GM12878 (cell line): ENCODE measurements at regions not wholly inside any gene's neighbourhood (a gene's known extent, or its start where the extent isn't known, plus 50 kb on each side); places are given as distances from the start of the nearest gene placed in this dataset.

Source experiments
- ATAC-seq: fragments of 200-7000 bp; cut with Tn5 transposase; 3 replicates; pipeline ENCODE4 v1.9.1; 2020; ENCODE audit warnings: mild to moderate bottlenecking, moderate library complexity
- BruUV-seq: library from RNA; stranded (reverse); fragments of 400-500 nt; replicated peaks from 2 replicates; lab custom pipeline; 2021; lab: Mats Ljungman, UMichigan
- CTCF ChIA-PET: fragments of 300-600 bp; sonication (Branson Sonifier 250); formaldehyde crosslinking; extraction: SDS; loops from one replicate; lab custom pipeline; 2021; ENCODE audit warnings: inconsistent platforms; lab: Yijun Ruan, JAX
- POLR2A ChIA-PET: fragments of 350-600 bp; formaldehyde crosslinking; extraction: SDS; loops from one replicate; lab custom pipeline; 2021; ENCODE audit warnings: inconsistent platforms; lab: Charles Lee
- RAD21 ChIA-PET: fragments of 300-600 bp; sonication (Branson Sonifier 250); formaldehyde crosslinking; loops from one replicate; lab custom pipeline; 2023; ENCODE audit warnings: antibody characterized with exemption; ENCODE audit not compliant: unreplicated experiment; lab: Charles Lee
- SMC1A ChIA-PET: fragments of 300-600 bp; sonication (Branson Sonifier 250); formaldehyde crosslinking; loops from one replicate; lab custom pipeline; 2023; ENCODE audit not compliant: unreplicated experiment, uncharacterized antibody; lab: Charles Lee
- DNase-seq: peaks from one replicate; pipeline ENCODE4 v3.0.0-alpha.2; 2011; ENCODE audit warnings: low read depth, low spot score
- FAIRE-seq: peaks from 3 replicates; lab custom pipeline; 2011; peaks lifted over from hg19 to GRCh38; lab: Jason Lieb, UNC
- H2AFZ ChIP-seq: 2 replicates; pipeline ENCODE4 v1.6.0; 2011; ENCODE audit warnings: low read depth, low read length, control low read depth; ENCODE audit not compliant: control insufficient read depth
- H3K27ac ChIP-seq: 2 replicates; pipeline ENCODE4 v1.5.1; 2011; ENCODE audit warnings: control low read depth; ENCODE audit not compliant: control insufficient read depth, insufficient read depth
- H3K27me3 ChIP-seq, 2 experiments: replicated peaks in 1 of 2; 2 replicates each; pipeline versions ENCODE4 v1.6.0 to v1.6.1; 2011; ENCODE audit warnings: low read length in 1 of 2; ENCODE audit not compliant: control insufficient read depth in 2 of 2, insufficient read depth in 2 of 2
- H3K36me3 ChIP-seq, 2 experiments: 2 replicates each; pipeline ENCODE4 v1.5.1; 2011; ENCODE audit warnings: low read length in 1 of 2; ENCODE audit not compliant: control insufficient read depth in 2 of 2, insufficient read depth in 2 of 2
- H3K4me1 ChIP-seq: 2 replicates; pipeline ENCODE4 v1.6.1; 2011; ENCODE audit warnings: mild to moderate bottlenecking, low read length, moderate library complexity, mixed read lengths; ENCODE audit not compliant: control insufficient read depth, insufficient read depth
- H3K4me2 ChIP-seq: 2 replicates; pipeline ENCODE4 v1.6.0; 2011; ENCODE audit warnings: control low read depth; ENCODE audit not compliant: control insufficient read depth, insufficient read depth
- H3K4me3 ChIP-seq: fragments of 200-600 bp; sonication (generic); 2 replicates; pipeline ENCODE4 v1.5.1; 2016
- H3K79me2 ChIP-seq: 2 replicates; pipeline ENCODE4 v1.6.0; 2011; ENCODE audit warnings: low read length; ENCODE audit not compliant: control insufficient read depth, insufficient read depth
- H3K9ac ChIP-seq: 2 replicates; pipeline ENCODE4 v1.8.0; 2011; ENCODE audit warnings: low read length, control low read depth, mixed read lengths; ENCODE audit not compliant: control insufficient read depth, insufficient read depth
- H3K9me3 ChIP-seq: replicated peaks from 3 replicates; pipeline ENCODE4 v1.5.1; 2011; ENCODE audit warnings: mild to moderate bottlenecking, low read length; ENCODE audit not compliant: control insufficient read depth, insufficient read depth
- H4K20me1 ChIP-seq: 2 replicates; pipeline ENCODE4 v1.6.0; 2011; ENCODE audit not compliant: control insufficient read depth, insufficient read depth
- BHLHE40 ChIP-seq, 2 experiments: fragments of 450-650 bp in 1 of 2; IDR thresholded peaks; 2 replicates each; pipeline ENCODE4 v1.6.1; 2011 to 2017; ENCODE audit warnings: low read depth in 2 of 2, borderline replicate concordance in 1 of 2, improper control_type of control experiment in 1 of 2, low read length in 1 of 2, mild to moderate bottlenecking in 1 of 2
- IKZF2 ChIP-seq, 2 experiments: fragments of 450-650 bp; IDR thresholded peaks; 2 replicates each; pipeline ENCODE4 v1.6.1; 2017; ENCODE audit warnings: mild to moderate bottlenecking in 2 of 2, moderate library complexity in 2 of 2
- POLR2A ChIP-seq: IDR thresholded peaks from 2 replicates; pipeline ENCODE4 v1.6.1; 2011; ENCODE audit warnings: low read depth, mild to moderate bottlenecking, low read length
- RAD51 ChIP-seq: fragments of 450-650 bp; IDR thresholded peaks from 2 replicates; pipeline ENCODE4 v1.6.1; 2016; ENCODE audit warnings: moderate library complexity, mild to moderate bottlenecking, inconsistent platforms
- SPI1 ChIP-seq: IDR thresholded peaks from 2 replicates; pipeline ENCODE4 v1.6.1; 2011; ENCODE audit warnings: low read depth, mild to moderate bottlenecking, low read length, moderate library complexity, borderline replicate concordance; ENCODE audit not compliant: insufficient read depth
- SRF ChIP-seq, 2 experiments: IDR thresholded peaks; 2 replicates each; pipeline ENCODE4 v1.6.1; 2011; ENCODE audit warnings: low read depth in 2 of 2, low read length in 2 of 2, mild to moderate bottlenecking in 1 of 2, moderate library complexity in 1 of 2
- TBL1XR1 ChIP-seq: IDR thresholded peaks from 2 replicates; pipeline ENCODE4 v1.6.1; 2012; ENCODE audit warnings: low read depth, low read length, improper control_type of control experiment
- YBX1 ChIP-seq: fragments of 450-650 bp; IDR thresholded peaks from 2 replicates; pipeline ENCODE4 v1.6.1; 2016; ENCODE audit warnings: antibody characterized with exemption
- WGBS: methylation state at CpG from one replicate; pipeline ENCODE4 v1.1.6; 2016; ENCODE audit warnings: low lambda C conversion rate; ENCODE audit not compliant: insufficient replicate concordance, insufficient coverage; ENCODE audit errors: missing lambda C conversion rate; 5-methylcytosine and 5-hydroxymethylcytosine counted together
- in situ Hi-C: fragments of 300-500 bp; cut with MboI; formaldehyde crosslinking; loops from 9 replicates; pipeline ENCODE4 v1.14.3; 2018; ENCODE audit warnings: mixed read lengths
- intact Hi-C: fragments of 100-400 bp; cut with micrococcal nuclease; formaldehyde crosslinking; loops from one replicate; pipeline ENCODE4 v1.14.2; 2022; ENCODE audit not compliant: unreplicated experiment
- TF ChIP-seq, protein P1 (sequence below): fragments of 450-650 bp; IDR thresholded peaks from 2 replicates; pipeline ENCODE4 v1.6.1; 2014; ENCODE audit warnings: mild to moderate bottlenecking
- TF ChIP-seq, protein P2 (sequence below): fragments of 450-650 bp; IDR thresholded peaks from 2 replicates; pipeline ENCODE4 v1.6.1; 2018; ENCODE audit warnings: mild to moderate bottlenecking, low read depth, moderate library complexity; ENCODE audit not compliant: partially characterized antibody

DNA sequence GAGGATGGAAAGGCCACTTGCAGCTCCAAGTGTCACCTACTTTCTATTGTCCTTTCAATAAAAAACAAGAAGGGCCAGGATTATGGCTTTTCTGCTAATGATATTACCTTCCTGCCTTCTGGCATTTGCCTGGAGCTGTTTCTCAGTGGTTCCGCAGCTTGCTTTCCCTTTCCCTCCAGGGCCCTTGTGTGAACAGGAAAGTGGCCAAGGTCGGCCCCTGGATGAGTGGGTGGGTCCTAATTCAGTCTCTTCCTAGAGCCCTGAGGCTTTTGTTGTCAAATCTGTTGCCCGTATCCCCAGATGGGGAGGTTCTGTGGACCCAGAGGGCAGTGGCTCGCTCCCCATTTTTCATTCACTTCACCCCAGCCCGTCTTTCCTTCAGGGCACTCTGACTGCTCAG is 64.2 kb upstream of the UMPS start:
- Histone ChIP-seq H3K9ac (no peak overlapping the region), H3K4me3 (no peak overlapping the region), H3K79me2 (no peaks in the 10 kb centered on the region), H3K9me3 (no peaks in the 10 kb centered on the region), H4K20me1 (no peaks in the 10 kb centered on the region), H3K27ac (no peak overlapping the region), H3K4me1 (no peaks in the 10 kb centered on the region), H2AFZ (no peak overlapping the region), H3K4me2 (no peak overlapping the region), H3K36me3 (no peaks in the 10 kb centered on the region), H3K27me3 (no peaks in the 10 kb centered on the region)
- no TSS peak for BruUV-seq
- CTCF ChIA-PET: interaction anchor here (0.5 to 4.2 kb wide), 5 partner anchors 17 to 107 kb away, joined by 3 to 21 read pairs (median 3); no protein-coding TSS in a partner anchor
- no peak for FAIRE-seq
- POLR2A ChIA-PET: no interaction called here
- RAD21 ChIA-PET: no interaction called here
- ATAC-seq: no peak
- SMC1A ChIA-PET: interaction anchor here (1.3 to 1.8 kb wide), 2 partner anchors 26 to 73 kb away, joined by 3 to 9 read pairs; no protein-coding TSS in a partner anchor
- in situ Hi-C loops (no loop called here), intact Hi-C loops (no loop called here)
- WGBS: 57% methylated on average over 5 of the region's 5 CpGs
- no peak for DNase-seq
- TF ChIP-seq, protein P1, sequence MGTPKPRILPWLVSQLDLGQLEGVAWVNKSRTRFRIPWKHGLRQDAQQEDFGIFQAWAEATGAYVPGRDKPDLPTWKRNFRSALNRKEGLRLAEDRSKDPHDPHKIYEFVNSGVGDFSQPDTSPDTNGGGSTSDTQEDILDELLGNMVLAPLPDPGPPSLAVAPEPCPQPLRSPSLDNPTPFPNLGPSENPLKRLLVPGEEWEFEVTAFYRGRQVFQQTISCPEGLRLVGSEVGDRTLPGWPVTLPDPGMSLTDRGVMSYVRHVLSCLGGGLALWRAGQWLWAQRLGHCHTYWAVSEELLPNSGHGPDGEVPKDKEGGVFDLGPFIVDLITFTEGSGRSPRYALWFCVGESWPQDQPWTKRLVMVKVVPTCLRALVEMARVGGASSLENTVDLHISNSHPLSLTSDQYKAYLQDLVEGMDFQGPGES: no peak
- TF ChIP-seq RAD51 (no peak), YBX1 (no peak), SPI1 (no peak), IKZF2 (IDR thresholded peaks at IDR 0.05) (no peak), POLR2A (no peak), BHLHE40 (IDR thresholded peaks at IDR 0.05; ENCODE audit: borderline replicate concordance in 1 of 2, low read depth in 2 of 2, low read length in 1 of 2) (no peak), TBL1XR1 (no peak), SRF (IDR thresholded peaks at IDR 0.05; ENCODE audit: low read depth in 2 of 2, low read length in 2 of 2) (no peak)
- TF ChIP-seq, protein P2, sequence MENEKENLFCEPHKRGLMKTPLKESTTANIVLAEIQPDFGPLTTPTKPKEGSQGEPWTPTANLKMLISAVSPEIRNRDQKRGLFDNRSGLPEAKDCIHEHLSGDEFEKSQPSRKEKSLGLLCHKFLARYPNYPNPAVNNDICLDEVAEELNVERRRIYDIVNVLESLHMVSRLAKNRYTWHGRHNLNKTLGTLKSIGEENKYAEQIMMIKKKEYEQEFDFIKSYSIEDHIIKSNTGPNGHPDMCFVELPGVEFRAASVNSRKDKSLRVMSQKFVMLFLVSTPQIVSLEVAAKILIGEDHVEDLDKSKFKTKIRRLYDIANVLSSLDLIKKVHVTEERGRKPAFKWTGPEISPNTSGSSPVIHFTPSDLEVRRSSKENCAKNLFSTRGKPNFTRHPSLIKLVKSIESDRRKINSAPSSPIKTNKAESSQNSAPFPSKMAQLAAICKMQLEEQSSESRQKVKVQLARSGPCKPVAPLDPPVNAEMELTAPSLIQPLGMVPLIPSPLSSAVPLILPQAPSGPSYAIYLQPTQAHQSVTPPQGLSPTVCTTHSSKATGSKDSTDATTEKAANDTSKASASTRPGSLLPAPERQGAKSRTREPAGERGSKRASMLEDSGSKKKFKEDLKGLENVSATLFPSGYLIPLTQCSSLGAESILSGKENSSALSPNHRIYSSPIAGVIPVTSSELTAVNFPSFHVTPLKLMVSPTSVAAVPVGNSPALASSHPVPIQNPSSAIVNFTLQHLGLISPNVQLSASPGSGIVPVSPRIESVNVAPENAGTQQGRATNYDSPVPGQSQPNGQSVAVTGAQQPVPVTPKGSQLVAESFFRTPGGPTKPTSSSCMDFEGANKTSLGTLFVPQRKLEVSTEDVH: no peak
